Nephron progenitor cell (in vitro differentiated cells): ENCODE measurements at regions not wholly inside any gene's neighbourhood (a gene's known extent, or its start where the extent isn't known, plus 50 kb on each side); places are given as distances from the start of the nearest gene placed in this dataset.

Experiments
- DNase-seq: peaks from one replicate; pipeline ENCODE4 v3.0.0; 2021
- H3K27ac Mint-ChIP-seq: 2 replicates; pipeline ENCODE4 v1.8.0; 2021; ENCODE audit warnings: mild to moderate bottlenecking, moderate library complexity, mixed read lengths
- H3K27me3 Mint-ChIP-seq: 2 replicates; pipeline ENCODE4 v1.8.0; 2021; ENCODE audit warnings: mild to moderate bottlenecking, low read depth, mixed read lengths; ENCODE audit not compliant: poor library complexity
- H3K36me3 Mint-ChIP-seq: 2 replicates; pipeline ENCODE4 v1.8.0; 2021; ENCODE audit warnings: low read depth, mixed read lengths
- H3K4me1 Mint-ChIP-seq: 2 replicates; pipeline ENCODE4 v1.8.0; 2021; ENCODE audit warnings: mixed read lengths
- H3K4me3 Mint-ChIP-seq: 2 replicates; pipeline ENCODE4 v1.8.0; 2021; ENCODE audit warnings: mild to moderate bottlenecking, moderate library complexity, mixed read lengths
- H3K9me3 Mint-ChIP-seq: 2 replicates; pipeline ENCODE4 v1.8.0; 2021; ENCODE audit warnings: mild to moderate bottlenecking, moderate library complexity, mixed read lengths
- CTCF ChIP-seq: fragments of 200-600 bp; sonication (generic); IDR thresholded peaks from 2 replicates; pipeline ENCODE4 v1.5.0; 2021; ENCODE audit warnings: antibody characterized with exemption

- Mint-ChIP-seq H3K27ac (no peak overlapping the region), H3K27me3 (no peaks in the 10 kb centered on the region), H3K4me1 (peaks cover 34% of the 10 kb centered on the region), H3K9me3 (peaks cover 9% of the 10 kb centered on the region), H3K4me3 (no peak overlapping the region), H3K36me3 (peaks cover 5% of the 10 kb centered on the region)
- DNase-seq = no peak
- no peak for TF ChIP-seq CTCF
Measured at GRCh38 chr11:15810082-15810481, 546.3 kb downstream of the SOX6 start.

GRCh38 chr11:15810525-15810924, 545.8 kb downstream of the SOX6 start:
- H3K4me1 Mint-ChIP-seq = peaks cover 35% of the 10 kb centered on the region
- peaks cover 14% of the 10 kb centered on the region for H3K9me3 Mint-ChIP-seq
- peaks cover 6% of the 10 kb centered on the region for H3K36me3 Mint-ChIP-seq
- no peak for DNase-seq
- H3K4me3 Mint-ChIP-seq = no peak overlapping the region
- no peak overlapping the region for H3K27ac Mint-ChIP-seq
- TF ChIP-seq CTCF = no peak
- no peaks in the 10 kb centered on the region for H3K27me3 Mint-ChIP-seq

GRCh38 chr11:15815246-15816195, 540.8 kb downstream of the SOX6 start:
- no peak for DNase-seq
- H3K4me1 Mint-ChIP-seq = peaks cover 26% of the 10 kb centered on the region
- TF ChIP-seq CTCF = no peak
- H3K27ac Mint-ChIP-seq = peak overlapping the region; percentile 57
- no peaks in the 10 kb centered on the region for H3K27me3 Mint-ChIP-seq
- H3K9me3 Mint-ChIP-seq = peaks cover 20% of the 10 kb centered on the region
- H3K4me3 Mint-ChIP-seq = no peak overlapping the region
- H3K36me3 Mint-ChIP-seq = peaks cover 6% of the 10 kb centered on the region

GRCh38 chr11:15816260-15816871, 540.0 kb downstream of the SOX6 start:
- Mint-ChIP-seq H3K9me3 (peaks cover 25% of the 10 kb centered on the region), H3K4me1 (peaks cover 26% of the 10 kb centered on the region), H3K36me3 (peaks cover 6% of the 10 kb centered on the region), H3K27ac (peak overlapping the region; percentile 72), H3K27me3 (no peaks in the 10 kb centered on the region), H3K4me3 (no peak overlapping the region)
- no peak for DNase-seq
- TF ChIP-seq CTCF = no peak

GRCh38 chr11:15817001-15817400, 539.3 kb downstream of the SOX6 start:
- Mint-ChIP-seq H3K27me3 (peaks cover under 1% of the 10 kb centered on the region), H3K9me3 (peaks cover 31% of the 10 kb centered on the region), H3K4me1 (peaks cover 26% of the 10 kb centered on the region), H3K4me3 (no peak overlapping the region), H3K36me3 (peaks cover 6% of the 10 kb centered on the region), H3K27ac (peak overlapping the region; percentile 19)
- no peak for DNase-seq
- TF ChIP-seq CTCF = no peak
